ENCODE measurements at regions not wholly inside any gene's neighbourhood (a gene's known extent, or its start where the extent isn't known, plus 50 kb on each side); places are given as distances from the start of the nearest gene placed in this dataset.

- Histone ChIP-seq H3K4me3 (ENCODE audit: low read depth in 2 of 2, low read length in 1 of 2) (no peak overlapping the region), H3K9me2 (no peaks in the 10 kb centered on the region), H3F3A (replicated peaks; ENCODE audit: insufficient read depth) (no peaks in the 10 kb centered on the region), H3K4me1 (ENCODE audit: control insufficient read depth in 1 of 2, insufficient read depth in 2 of 2, low read depth in 1 of 2, low read length in 1 of 2) (no peaks in the 10 kb centered on the region), H3K4me2 (no peak overlapping the region), H3K36me3 (replicated peaks in 1 of 2; ENCODE audit: control insufficient read depth in 1 of 2, insufficient read depth in 2 of 2, low read length in 1 of 2) (no peaks in the 10 kb centered on the region), H3K9me3 (no peaks in the 10 kb centered on the region), H3K27ac (ENCODE audit: low read depth in 2 of 2, low read length in 1 of 2) (no peak overlapping the region), H3K79me2 (ENCODE audit: insufficient read depth) (no peaks in the 10 kb centered on the region), H2AFZ (ENCODE audit: low read depth) (no peak overlapping the region), H4K20me1 (ENCODE audit: insufficient read depth) (no peaks in the 10 kb centered on the region), H3K27me3 (ENCODE audit: insufficient read depth) (no peaks in the 10 kb centered on the region), H3K9ac (no peak overlapping the region)
- TF ChIP-seq EZH2phosphoT487 (IDR thresholded peaks at IDR 0.05; ENCODE audit: borderline replicate concordance, low read depth) = no peak
- no peak for TF ChIP-seq FOSL2 (IDR thresholded peaks at IDR 0.05; ENCODE audit: borderline replicate concordance, low read depth)
- TF ChIP-seq USF1 (IDR thresholded peaks at IDR 0.05; ENCODE audit: borderline replicate concordance, low read depth) = no peak
- no peak for TF ChIP-seq GATA2 (CRISPR knock-in tag; IDR thresholded peaks at IDR 0.05)
- TF ChIP-seq, protein P1, sequence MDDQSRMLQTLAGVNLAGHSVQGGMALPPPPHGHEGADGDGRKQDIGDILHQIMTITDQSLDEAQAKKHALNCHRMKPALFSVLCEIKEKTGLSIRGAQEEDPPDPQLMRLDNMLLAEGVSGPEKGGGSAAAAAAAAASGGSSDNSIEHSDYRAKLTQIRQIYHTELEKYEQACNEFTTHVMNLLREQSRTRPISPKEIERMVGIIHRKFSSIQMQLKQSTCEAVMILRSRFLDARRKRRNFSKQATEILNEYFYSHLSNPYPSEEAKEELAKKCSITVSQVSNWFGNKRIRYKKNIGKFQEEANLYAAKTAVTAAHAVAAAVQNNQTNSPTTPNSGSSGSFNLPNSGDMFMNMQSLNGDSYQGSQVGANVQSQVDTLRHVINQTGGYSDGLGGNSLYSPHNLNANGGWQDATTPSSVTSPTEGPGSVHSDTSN (IDR thresholded peaks at IDR 0.05) = no peak
- no peak for TF ChIP-seq SMC3 (IDR thresholded peaks at IDR 0.05; ENCODE audit: low read depth, low read length)
- TF ChIP-seq FOXM1 (IDR thresholded peaks at IDR 0.05; ENCODE audit: low read depth) = no peak
- no peak for TF ChIP-seq NRF1 (IDR thresholded peaks at IDR 0.05; ENCODE audit: low read depth, low read length)
- no peak for TF ChIP-seq SIN3A (IDR thresholded peaks at IDR 0.05; ENCODE audit: borderline replicate concordance, low read depth, low read length)
- TF ChIP-seq RCOR1 (IDR thresholded peaks at IDR 0.05; ENCODE audit: low read length) = no peak
- TF ChIP-seq FOXJ3 (CRISPR knock-in tag; IDR thresholded peaks at IDR 0.05) = no peak
- no peak for TF ChIP-seq YY1 (IDR thresholded peaks at IDR 0.05; ENCODE audit: low read depth)
- no peak for DNase-seq
- ChIA-PET POLR2A (no interaction called here), CTCF (no interaction called here)
- 3% methylated on average over 3 of the region's 3 CpGs for WGBS (ENCODE audit: low lambda C conversion rate)
These were observed 194.0 kb upstream of the SAMSN1 start for GRCh38 chr21:14740116-14740515.

GRCh38 chr21:14739590-14739989 lies 193.5 kb upstream of the SAMSN1 start:
- no peak for DNase-seq
- no peaks in the 10 kb centered on the region for H3K4me1 ChIP-seq (ENCODE audit: control insufficient read depth in 1 of 2, insufficient read depth in 2 of 2, low read depth in 1 of 2, low read length in 1 of 2)
- no peaks in the 10 kb centered on the region for H4K20me1 ChIP-seq (ENCODE audit: insufficient read depth)
- TF ChIP-seq IRF3 (IDR thresholded peaks at IDR 0.05; ENCODE audit: low read depth, low read length) (no peak), POLR2AphosphoS5 (IDR thresholded peaks at IDR 0.05; ENCODE audit: low read depth, low read length) (no peak), GABPA (IDR thresholded peaks at IDR 0.05; ENCODE audit: low read depth) (no peak), MEF2A (IDR thresholded peaks at IDR 0.05; ENCODE audit: borderline replicate concordance, low read depth) (no peak), RCOR1 (IDR thresholded peaks at IDR 0.05; ENCODE audit: low read length) (no peak), TCF12 (IDR thresholded peaks at IDR 0.05) (no peak), JUND (IDR thresholded peaks at IDR 0.05) (no peak), MXI1 (IDR thresholded peaks at IDR 0.05; ENCODE audit: low read depth, low read length) (no peak), EP300 (IDR thresholded peaks at IDR 0.05; ENCODE audit: borderline replicate concordance in 1 of 2, low read depth in 1 of 2, low read length in 1 of 2) (no peak), USF2 (IDR thresholded peaks at IDR 0.05; ENCODE audit: borderline replicate concordance, low read depth, low read length) (no peak), USF1 (IDR thresholded peaks at IDR 0.05; ENCODE audit: borderline replicate concordance, low read depth) (no peak), TEAD4 (IDR thresholded peaks at IDR 0.05; ENCODE audit: borderline replicate concordance, insufficient read depth) (no peak), NFIC (IDR thresholded peaks at IDR 0.05; ENCODE audit: borderline replicate concordance) (no peak)
- TF ChIP-seq, protein P1 (IDR thresholded peaks at IDR 0.05) = no peak
- WGBS (ENCODE audit: low lambda C conversion rate) = 5% methylated on average over 2 of the region's 2 CpGs
- no peaks in the 10 kb centered on the region for H3K9me3 ChIP-seq
- no peaks in the 10 kb centered on the region for H3K36me3 ChIP-seq (replicated peaks in 1 of 2; ENCODE audit: control insufficient read depth in 1 of 2, insufficient read depth in 2 of 2, low read length in 1 of 2)
- no peak overlapping the region for H3K9ac ChIP-seq
- no peaks in the 10 kb centered on the region for H3F3A ChIP-seq (replicated peaks; ENCODE audit: insufficient read depth)
- no peaks in the 10 kb centered on the region for H3K79me2 ChIP-seq (ENCODE audit: insufficient read depth)
- H3K4me2 ChIP-seq = no peak overlapping the region
- no peaks in the 10 kb centered on the region for H3K27me3 ChIP-seq (ENCODE audit: insufficient read depth)
- no peaks in the 10 kb centered on the region for H3K9me2 ChIP-seq
- POLR2A ChIA-PET = no interaction called here
- CTCF ChIA-PET = no interaction called here
- no peak overlapping the region for H2AFZ ChIP-seq (ENCODE audit: low read depth)
- no peak overlapping the region for H3K27ac ChIP-seq (ENCODE audit: low read depth in 2 of 2, low read length in 1 of 2)
- no peak overlapping the region for H3K4me3 ChIP-seq (ENCODE audit: low read depth in 2 of 2, low read length in 1 of 2)

Measured in SK-N-SH (cell line).